ENCODE measurements at regions not wholly inside any gene's neighbourhood (a gene's known extent, or its start where the extent isn't known, plus 50 kb on each side); places are given as distances from the start of the nearest gene placed in this dataset.

DNA sequence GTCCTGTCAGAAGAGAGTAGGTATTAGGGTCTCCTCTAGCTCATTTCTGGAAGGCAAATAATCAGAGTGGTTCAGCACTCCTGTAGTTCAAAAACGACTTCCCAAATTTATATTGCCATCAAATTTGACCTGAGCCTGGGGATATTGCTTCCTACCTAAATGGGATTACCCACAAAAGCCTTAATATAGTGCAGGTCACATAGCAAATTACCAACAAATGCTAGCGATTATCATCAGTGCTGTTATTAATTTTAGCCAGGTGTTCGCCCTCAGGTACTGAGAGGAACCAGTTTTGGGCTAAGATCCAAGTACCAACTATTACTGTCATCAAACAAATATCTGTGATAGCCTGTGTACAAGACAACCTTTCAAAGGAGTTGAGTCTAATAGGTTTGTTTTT is 661.8 kb upstream of the PTBP2 start:
- H3K27ac ChIP-seq = no peak overlapping the region
- 56 to 62% methylated on average over 3 of the region's 3 CpGs for WGBS, 2 donors
- no peaks in the 10 kb centered on the region for H3K27me3 ChIP-seq
- no peaks in the 10 kb centered on the region for H3K4me1 ChIP-seq
- no peak for DNase-seq
- intact Hi-C loops (cut with DNase I) = no loop called here
- TF ChIP-seq POLR2A (IDR thresholded peaks at IDR 0.05) = no peak
- TF ChIP-seq, protein P1, sequence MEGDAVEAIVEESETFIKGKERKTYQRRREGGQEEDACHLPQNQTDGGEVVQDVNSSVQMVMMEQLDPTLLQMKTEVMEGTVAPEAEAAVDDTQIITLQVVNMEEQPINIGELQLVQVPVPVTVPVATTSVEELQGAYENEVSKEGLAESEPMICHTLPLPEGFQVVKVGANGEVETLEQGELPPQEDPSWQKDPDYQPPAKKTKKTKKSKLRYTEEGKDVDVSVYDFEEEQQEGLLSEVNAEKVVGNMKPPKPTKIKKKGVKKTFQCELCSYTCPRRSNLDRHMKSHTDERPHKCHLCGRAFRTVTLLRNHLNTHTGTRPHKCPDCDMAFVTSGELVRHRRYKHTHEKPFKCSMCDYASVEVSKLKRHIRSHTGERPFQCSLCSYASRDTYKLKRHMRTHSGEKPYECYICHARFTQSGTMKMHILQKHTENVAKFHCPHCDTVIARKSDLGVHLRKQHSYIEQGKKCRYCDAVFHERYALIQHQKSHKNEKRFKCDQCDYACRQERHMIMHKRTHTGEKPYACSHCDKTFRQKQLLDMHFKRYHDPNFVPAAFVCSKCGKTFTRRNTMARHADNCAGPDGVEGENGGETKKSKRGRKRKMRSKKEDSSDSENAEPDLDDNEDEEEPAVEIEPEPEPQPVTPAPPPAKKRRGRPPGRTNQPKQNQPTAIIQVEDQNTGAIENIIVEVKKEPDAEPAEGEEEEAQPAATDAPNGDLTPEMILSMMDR (IDR thresholded peaks at IDR 0.05) = no peak
- H3K4me3 ChIP-seq = no peak overlapping the region
- H3K9me3 ChIP-seq = peaks cover 0 to 5% (median 0%) of the 10 kb centered on the region in 3 donors
- no peaks in the 10 kb centered on the region for H3K36me3 ChIP-seq

DNA sequence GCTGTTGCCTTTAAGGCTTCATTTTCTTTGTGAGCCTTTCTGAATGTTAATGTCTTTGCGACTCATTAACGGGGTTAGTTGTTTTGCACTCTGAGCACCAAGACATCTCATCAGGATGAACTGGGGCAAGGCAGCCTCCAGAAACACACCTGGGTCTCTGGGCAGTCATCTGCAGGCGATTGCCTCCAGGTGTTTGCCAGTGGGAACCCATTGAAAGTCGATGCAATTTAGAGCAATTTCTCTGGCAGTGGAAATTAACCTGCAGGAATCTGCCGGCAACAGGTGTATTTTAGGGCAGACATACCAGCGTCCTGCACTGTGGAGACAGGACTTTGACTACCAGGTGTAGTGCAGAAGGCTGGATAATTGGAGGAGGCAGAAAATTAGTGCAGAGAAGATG is 661.0 kb upstream of the PTBP2 start:
- Histone ChIP-seq H3K27ac (no peak overlapping the region), H3K36me3 (no peaks in the 10 kb centered on the region), H3K9me3 (peaks cover 0 to 5% (median 0%) of the 10 kb centered on the region in 3 donors), H3K4me1 (no peaks in the 10 kb centered on the region), H3K27me3 (no peaks in the 10 kb centered on the region), H3K4me3 (no peak overlapping the region)
- WGBS, 2 donors = 51 to 62% methylated on average over 3 to 4 of the region's 6 CpGs
- intact Hi-C loops (cut with DNase I) = no loop called here
- DNase-seq = no peak
- TF ChIP-seq POLR2A (IDR thresholded peaks at IDR 0.05) = no peak
- TF ChIP-seq, protein P1 (IDR thresholded peaks at IDR 0.05) = no peak

DNA sequence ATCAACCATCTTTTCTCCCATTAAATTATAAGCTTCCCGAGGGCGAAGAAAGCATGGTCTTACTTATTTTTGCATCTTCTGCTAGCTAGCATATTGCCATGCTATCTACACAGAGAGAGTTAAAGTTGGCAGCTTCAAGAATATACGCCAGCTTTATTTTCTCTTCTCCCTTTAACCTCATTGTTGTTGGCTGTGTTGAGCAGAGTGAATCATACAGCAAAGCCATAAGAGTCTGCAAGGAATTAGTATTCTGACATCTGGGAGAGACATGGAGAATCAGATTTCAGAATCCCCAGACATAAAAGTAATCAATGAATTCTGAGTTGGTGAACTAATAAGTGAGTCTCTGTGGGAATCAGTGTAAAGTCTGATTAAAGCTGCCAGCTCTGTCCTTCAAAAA is 649.6 kb upstream of the PTBP2 start:
- Histone ChIP-seq H3K27ac (no peak overlapping the region), H3K9me3 (no peaks in the 10 kb centered on the region), H3K4me3 (no peak overlapping the region), H3K27me3 (no peaks in the 10 kb centered on the region), H3K4me1 (peaks cover 0 to 38% (median 18%) of the 10 kb centered on the region in 3 donors), H3K36me3 (no peaks in the 10 kb centered on the region)
- no peak for DNase-seq
- TF ChIP-seq, protein P1 (IDR thresholded peaks at IDR 0.05) = no peak
- TF ChIP-seq POLR2A (IDR thresholded peaks at IDR 0.05) = no peak
- WGBS, 2 donors = 75 to 80% methylated on average over 3 of the region's 3 CpGs
- intact Hi-C loops (cut with DNase I) = no loop called here

DNA sequence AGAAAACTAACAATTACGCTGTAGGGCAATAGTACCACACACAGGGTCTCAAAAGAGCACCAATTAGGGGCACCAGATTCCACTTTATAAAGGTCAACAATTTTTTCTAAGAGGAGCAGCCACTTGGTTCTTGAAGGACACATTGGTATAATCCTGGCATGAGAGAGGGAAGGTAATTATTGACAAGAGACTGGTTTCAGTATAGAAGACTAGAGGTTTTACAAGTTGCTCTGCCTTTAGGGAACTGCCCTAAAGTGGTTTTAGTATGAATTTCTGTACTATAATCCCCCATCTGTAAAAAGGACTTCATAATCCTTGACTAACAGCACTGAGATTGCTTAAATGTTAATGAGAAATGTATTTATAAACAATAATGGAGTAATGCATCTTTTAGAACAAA is 648.5 kb upstream of the PTBP2 start:
- H3K4me1 ChIP-seq = peaks cover 0 to 41% (median 18%) of the 10 kb centered on the region in 3 donors
- TF ChIP-seq, protein P1 (IDR thresholded peaks at IDR 0.05) = no peak
- TF ChIP-seq POLR2A (IDR thresholded peaks at IDR 0.05) = no peak

DNA sequence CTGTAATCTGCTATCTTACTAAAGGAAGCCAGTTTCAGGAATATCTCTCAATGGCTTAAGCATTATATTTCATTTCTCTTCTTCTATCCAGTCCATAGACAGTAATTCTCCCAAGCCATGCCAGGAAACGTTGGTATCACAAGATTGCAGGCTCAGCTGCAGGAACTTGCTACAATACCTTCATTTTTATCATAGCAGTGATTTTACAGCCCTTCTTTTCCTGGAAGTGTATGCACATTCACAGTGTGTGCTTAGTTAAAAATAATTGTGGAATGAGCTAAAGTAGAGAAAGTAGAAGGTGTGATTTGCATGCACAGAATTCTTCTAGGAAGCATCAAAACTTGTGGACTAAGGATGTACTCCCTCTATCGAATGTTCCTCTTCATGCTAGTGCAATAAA is 647.2 kb upstream of the PTBP2 start:
- TF ChIP-seq, protein P1 (IDR thresholded peaks at IDR 0.05) = no peak
- TF ChIP-seq POLR2A (IDR thresholded peaks at IDR 0.05) = no peak
- no peak overlapping the region for H3K4me3 ChIP-seq
- H3K27me3 ChIP-seq = no peaks in the 10 kb centered on the region
- H3K36me3 ChIP-seq = no peaks in the 10 kb centered on the region
- intact Hi-C loops (cut with DNase I) = no loop called here
- no peak for DNase-seq
- 35 to 41% methylated on average over 2 of the region's 2 CpGs for WGBS, 2 donors
- H3K27ac ChIP-seq = no peak overlapping the region
- peaks cover 0 to 41% (median 18%) of the 10 kb centered on the region in 3 donors for H3K4me1 ChIP-seq
- no peaks in the 10 kb centered on the region for H3K9me3 ChIP-seq

More for the DNA sequence above, 648.5 kb upstream of the PTBP2 start:
- no peaks in the 10 kb centered on the region for H3K36me3 ChIP-seq
- no peak for DNase-seq
- H3K4me3 ChIP-seq = no peak overlapping the region
- no peak overlapping the region for H3K27ac ChIP-seq
- H3K27me3 ChIP-seq = no peaks in the 10 kb centered on the region
- WGBS, 2 donors = 77 to 79% methylated on average over 1 of the region's 1 CpG
- no peaks in the 10 kb centered on the region for H3K9me3 ChIP-seq
- intact Hi-C loops (cut with DNase I) = no loop called here
